22Rv1 (cell line): ENCODE measurements at regions not wholly inside any gene's neighbourhood (a gene's known extent, or its start where the extent isn't known, plus 50 kb on each side); places are given as distances from the start of the nearest gene placed in this dataset.

ENCODE experiments used
- CTCF ChIP-seq: fragments of 450-650 bp; IDR thresholded peaks from 2 replicates; pipeline ENCODE4 v1.5.1; 2017; ENCODE audit warnings: mild to moderate bottlenecking
- ZFX ChIP-seq: fragments of 450-650 bp; IDR thresholded peaks from 2 replicates; pipeline ENCODE4 v1.6.1; 2017; ENCODE audit warnings: antibody characterized with exemption, borderline replicate concordance

GRCh38 chr10:47249881-47250280 lies 50.1 kb upstream of the GDF10 start:
- no peak for TF ChIP-seq CTCF
- TF ChIP-seq ZFX = no peak
